ENCODE measurements at regions not wholly inside any gene's neighbourhood (a gene's known extent, or its start where the extent isn't known, plus 50 kb on each side); places are given as distances from the start of the nearest gene placed in this dataset.

- TF ChIP-seq CTCF (IDR thresholded peaks at IDR 0.05; ENCODE audit: extremely low read depth in 1 of 2, insufficient read depth in 1 of 2, low read depth in 1 of 2, low read length in 2 of 2) (no peak), EZH2 (IDR thresholded peaks at IDR 0.05; ENCODE audit: borderline replicate concordance, low read depth, low read length, severe bottlenecking) (no peak), POLR2A (IDR thresholded peaks at IDR 0.05; ENCODE audit: low read depth, low read length) (no peak), POLR2AphosphoS5 (IDR thresholded peaks at IDR 0.05; ENCODE audit: insufficient read depth, low read depth, low read length) (no peak), JUN (IDR thresholded peaks at IDR 0.05; ENCODE audit: borderline replicate concordance, insufficient read depth, insufficient read length, low read depth) (no peak), GATA2 (IDR thresholded peaks at IDR 0.05; ENCODE audit: insufficient read depth, insufficient read length, low read depth, low read length) (no peak), MAX (IDR thresholded peaks at IDR 0.05; ENCODE audit: insufficient read depth, insufficient read length) (no peak), MYC (IDR thresholded peaks at IDR 0.05; ENCODE audit: low read depth, low read length) (no peak), FOS (IDR thresholded peaks at IDR 0.05; ENCODE audit: borderline replicate concordance, insufficient read depth, low read length) (no peak)
Observed at GRCh38 chr10:10014846-10015245, 1002.8 kb upstream of the CELF2 start.

Measured in endothelial cell of umbilical vein (primary cell).